GM23338 (cell line): ENCODE measurements at regions not wholly inside any gene's neighbourhood (a gene's known extent, or its start where the extent isn't known, plus 50 kb on each side); places are given as distances from the start of the nearest gene placed in this dataset.

Source experiments
- ATAC-seq: fragments of 200-7000 bp; cut with Tn5 transposase; 3 replicates; pipeline ENCODE4 v1.9.1; 2020
- DNase-seq: peaks from one replicate; pipeline ENCODE4 v3.0.0-alpha.2; 2015; ENCODE audit warnings: low spot score
- H2AFZ ChIP-seq: fragments of 200-600 bp; sonication (generic); 2 replicates; pipeline ENCODE4 v1.8.0; 2016; ENCODE audit warnings: antibody characterized with exemption, mild to moderate bottlenecking, moderate library complexity
- H3F3A ChIP-seq: fragments of 200-600 bp; sonication (generic); replicated peaks from 2 replicates; pipeline ENCODE4 v1.8.0; 2017; ENCODE audit warnings: antibody characterized with exemption, mixed run types, low read depth
- H3K27ac ChIP-seq: fragments of 200-600 bp; sonication (generic); 2 replicates; pipeline ENCODE4 v1.6.1; 2016; ENCODE audit warnings: low read depth
- H3K27me3 ChIP-seq: fragments of 200-600 bp; sonication (generic); 2 replicates; pipeline ENCODE4 v1.8.0; 2016; ENCODE audit warnings: mild to moderate bottlenecking, mixed run types, moderate library complexity; ENCODE audit not compliant: insufficient read depth
- H3K36me3 ChIP-seq: fragments of 200-600 bp; sonication (generic); 2 replicates; pipeline ENCODE4 v1.8.0; 2016; ENCODE audit warnings: mild to moderate bottlenecking; ENCODE audit not compliant: insufficient read depth
- H3K4me1 ChIP-seq: fragments of 200-600 bp; sonication (generic); 2 replicates; pipeline ENCODE4 v1.8.0; 2016; ENCODE audit warnings: mild to moderate bottlenecking, moderate library complexity; ENCODE audit not compliant: insufficient read depth
- H3K4me2 ChIP-seq: fragments of 200-600 bp; sonication (generic); 2 replicates; pipeline ENCODE4 v1.7.1; 2017; ENCODE audit warnings: mixed run types
- H3K4me3 ChIP-seq: fragments of 200-600 bp; sonication (generic); 2 replicates; pipeline ENCODE4 v1.6.1; 2016; ENCODE audit warnings: mixed run types
- H3K79me2 ChIP-seq: fragments of 200-600 bp; sonication (generic); replicated peaks from 2 replicates; pipeline ENCODE4 v1.8.0; 2017; ENCODE audit warnings: mild to moderate bottlenecking; ENCODE audit not compliant: insufficient read depth
- H3K9me2 ChIP-seq: fragments of 200-600 bp; sonication (generic); 2 replicates; pipeline ENCODE4 v1.8.0; 2017; ENCODE audit not compliant: insufficient read depth
- H4K20me1 ChIP-seq: fragments of 200-600 bp; sonication (generic); replicated peaks from 2 replicates; pipeline ENCODE4 v1.8.0; 2017; ENCODE audit warnings: mild to moderate bottlenecking; ENCODE audit not compliant: insufficient read depth
- H3K27ac Mint-ChIP-seq: 2 replicates; pipeline ENCODE4 v1.8.0; 2020; ENCODE audit warnings: inconsistent platforms, mild to moderate bottlenecking, moderate library complexity, mixed read lengths
- H3K27me3 Mint-ChIP-seq: 3 replicates; pipeline ENCODE4 v1.8.0; 2022; ENCODE audit warnings: low read depth, mild to moderate bottlenecking, moderate library complexity, mixed read lengths, inconsistent platforms; ENCODE audit not compliant: insufficient read depth, poor library complexity
- H3K36me3 Mint-ChIP-seq: 3 replicates; pipeline ENCODE4 v1.8.0; 2021; ENCODE audit warnings: low read depth, mild to moderate bottlenecking, inconsistent platforms, moderate library complexity, mixed read lengths
- H3K4me1 Mint-ChIP-seq: 3 replicates; pipeline ENCODE4 v1.8.0; 2020; ENCODE audit warnings: mild to moderate bottlenecking, inconsistent platforms, mixed read lengths
- H3K4me3 Mint-ChIP-seq: 3 replicates; pipeline ENCODE4 v1.8.0; 2021; ENCODE audit warnings: moderate library complexity, mild to moderate bottlenecking, inconsistent platforms, mixed read lengths
- H3K9me3 Mint-ChIP-seq: 3 replicates; pipeline ENCODE4 v1.8.0; 2020; ENCODE audit warnings: moderate library complexity, mild to moderate bottlenecking, inconsistent platforms, mixed read lengths
- CREB1 ChIP-seq: fragments of 250-450 bp; sonication (Bioruptor Pico); IDR thresholded peaks from 2 replicates; pipeline ENCODE4 v1.5.0; 2020; ENCODE audit warnings: low read depth, mild to moderate bottlenecking, moderate library complexity
- CTCF ChIP-seq, 2 experiments: fragments of 200-600 bp in 1 of 2; sonication (generic) in 1 of 2; conservative IDR thresholded peaks; 2 replicates each; pipeline versions ENCODE4 v1.5.1 to v1.6.1; 2016 to 2017; ENCODE audit warnings: antibody characterized with exemption in 2 of 2, low read depth in 2 of 2, mild to moderate bottlenecking in 2 of 2, moderate library complexity in 1 of 2
- ETS1 ChIP-seq: IDR thresholded peaks from 2 replicates; pipeline ENCODE4 v1.6.1; 2016; ENCODE audit warnings: antibody characterized with exemption
- EZH2phosphoT487 ChIP-seq: fragments of 200-600 bp; sonication (generic); IDR thresholded peaks from one replicate; pipeline ENCODE4 v1.8.1; 2018; ENCODE audit warnings: antibody characterized with exemption; ENCODE audit not compliant: unreplicated experiment
- JUNB ChIP-seq: IDR thresholded peaks from one replicate; pipeline ENCODE4 v1.6.1; 2016; ENCODE audit warnings: antibody characterized with exemption; ENCODE audit not compliant: unreplicated experiment
- NANOG ChIP-seq: IDR thresholded peaks from 2 replicates; pipeline ENCODE4 v1.6.1; 2016; ENCODE audit warnings: antibody characterized with exemption, borderline replicate concordance
- POLR2AphosphoS5 ChIP-seq: IDR thresholded peaks from 2 replicates; pipeline ENCODE4 v1.6.1; 2016; ENCODE audit warnings: antibody characterized with exemption, low read depth
- REST ChIP-seq: IDR thresholded peaks from one replicate; pipeline ENCODE4 v1.6.1; 2018; ENCODE audit warnings: antibody characterized with exemption; ENCODE audit not compliant: unreplicated experiment
- STAT1 ChIP-seq: IDR thresholded peaks from one replicate; pipeline ENCODE4 v1.6.1; 2016; ENCODE audit warnings: antibody characterized with exemption; ENCODE audit not compliant: unreplicated experiment
- ZNF114 ChIP-seq: fragments of 250-450 bp; sonication (Bioruptor Pico); IDR thresholded peaks from 2 replicates; pipeline ENCODE4 v1.5.0; 2020; ENCODE audit warnings: mild to moderate bottlenecking, moderate library complexity
- ZNF331 ChIP-seq: fragments of 250-450 bp; sonication (Bioruptor Pico); IDR thresholded peaks from 2 replicates; pipeline ENCODE4 v1.5.0; 2020; ENCODE audit warnings: low read depth, mild to moderate bottlenecking, moderate library complexity
- ZNF462 ChIP-seq: fragments of 250-450 bp; sonication (Bioruptor Pico); IDR thresholded peaks from 2 replicates; pipeline ENCODE4 v1.5.0; 2020; ENCODE audit warnings: mild to moderate bottlenecking, moderate library complexity

GRCh38 chr2:56123538-56123937 is 60.3 kb upstream of the CCDC85A start (continued):
- no peak for TF ChIP-seq ZNF462 (CRISPR knock-in tag)
- TF ChIP-seq STAT1 = no peak
- TF ChIP-seq ZNF114 = no peak
- TF ChIP-seq REST = no peak
- TF ChIP-seq CREB1 = no peak

GRCh38 chr2:56127010-56127409 is 56.8 kb upstream of the CCDC85A start:
- no peaks in the 10 kb centered on the region for H3K36me3 Mint-ChIP-seq
- no peak for ATAC-seq
- H3K9me3 Mint-ChIP-seq = no peaks in the 10 kb centered on the region
- Histone ChIP-seq H3K79me2 (no peaks in the 10 kb centered on the region), H3K4me1 (peaks cover 3% of the 10 kb centered on the region; the same call in 1 of the 2 replicates), H3K27ac (no peak overlapping the region), H3K36me3 (no peaks in the 10 kb centered on the region), H3K9me2 (no peaks in the 10 kb centered on the region), H4K20me1 (no peaks in the 10 kb centered on the region; the same call in 1 of the 2 replicates), H2AFZ (no peak overlapping the region), H3K27me3 (no peaks in the 10 kb centered on the region), H3K4me3 (no peak overlapping the region), H3K4me2 (no peak overlapping the region), H3F3A (no peaks in the 10 kb centered on the region)
- H3K27ac Mint-ChIP-seq = peak overlapping the region; percentile 61; the same call in 1 of the 2 replicates
- H3K27me3 Mint-ChIP-seq = peaks cover 2% of the 10 kb centered on the region
- no peak for DNase-seq
- H3K4me1 Mint-ChIP-seq = peaks cover 18% of the 10 kb centered on the region
- no peak overlapping the region for H3K4me3 Mint-ChIP-seq
- TF ChIP-seq POLR2AphosphoS5 = no peak
- TF ChIP-seq CTCF (conservative IDR thresholded peaks at IDR 0.05; ENCODE audit: low read depth in 2 of 2) = no peak
- no peak for TF ChIP-seq CREB1
- TF ChIP-seq ETS1 = no peak
- TF ChIP-seq NANOG = no peak
- no peak for TF ChIP-seq JUNB
- TF ChIP-seq STAT1 = no peak
- no peak for TF ChIP-seq EZH2phosphoT487
- TF ChIP-seq ZNF331 (CRISPR knock-in tag) = no peak
